Stimulated activated naive B cell treated with anti-CD40 and anti-IgM and Interleukin-4, amounts not matched to agents 10 μg/mL and 1 μg/mL and 100 μg/mL, for 72 hours (primary cell): ENCODE measurements at regions not wholly inside any gene's neighbourhood (a gene's known extent, or its start where the extent isn't known, plus 50 kb on each side); places are given as distances from the start of the nearest gene placed in this dataset.
"Not testable (repeated sequence)": the region's sequence is repeated elsewhere in the genome, so short reads cannot be mapped to it uniquely, and the experiment has no call there.

Experiments
- ATAC-seq, 2 donors: fragments of 150-1000 bp; cut with Tn5 transposase; replicated peaks; 2 replicates each; pipeline ENCODE4 v1.10.0; 2021; ENCODE audit warnings: moderate library complexity in 1 of 2
- DNase-seq: peaks from one replicate; pipeline ENCODE4 v3.0.0; 2021
- H3K27ac Mint-ChIP-seq: one replicate; pipeline ENCODE4 v1.8.0; 2022; ENCODE audit warnings: mild to moderate bottlenecking, mixed read lengths
- H3K27me3 Mint-ChIP-seq, 2 donors: one replicate each; pipeline ENCODE4 v1.8.0; 2022; ENCODE audit warnings: mixed read lengths in 2 of 2
- H3K36me3 Mint-ChIP-seq, 2 donors: one replicate each; pipeline ENCODE4 v1.8.0; 2022; ENCODE audit warnings: mixed read lengths in 2 of 2, mild to moderate bottlenecking in 1 of 2
- H3K4me1 Mint-ChIP-seq, 2 donors: one replicate each; pipeline ENCODE4 v1.8.0; 2022; ENCODE audit warnings: mixed read lengths in 2 of 2, mild to moderate bottlenecking in 1 of 2
- H3K4me3 Mint-ChIP-seq, 2 donors: one replicate each; pipeline ENCODE4 v1.8.0; 2022; ENCODE audit warnings: mild to moderate bottlenecking in 2 of 2, mixed read lengths in 2 of 2, moderate library complexity in 1 of 2
- H3K9me3 Mint-ChIP-seq, 2 donors: one replicate each; pipeline ENCODE4 v1.8.0; 2022; ENCODE audit warnings: mixed read lengths in 2 of 2, mild to moderate bottlenecking in 1 of 2

GRCh38 chr1:194917769-194918168 lies 1690.5 kb downstream of the KCNT2 start:
- H3K27me3 Mint-ChIP-seq: no peaks in the 10 kb centered on the region
- no peak for ATAC-seq

GRCh38 chr1:194908643-194909042 lies 1699.6 kb downstream of the KCNT2 start:
- Mint-ChIP-seq H3K4me1 (no peaks in the 10 kb centered on the region), H3K9me3 (no peaks in the 10 kb centered on the region), H3K27ac (no peak overlapping the region), H3K27me3 (no peaks in the 10 kb centered on the region), H3K4me3 (no peak overlapping the region), H3K36me3 (no peaks in the 10 kb centered on the region)
- DNase-seq (no peak), ATAC-seq (no peak)

More at GRCh38 chr1:194917769-194918168, 1690.5 kb downstream of the KCNT2 start:
- Mint-ChIP-seq H3K4me3 (no peak overlapping the region), H3K36me3 (no peaks in the 10 kb centered on the region), H3K27ac (no peak overlapping the region), H3K4me1 (no peaks in the 10 kb centered on the region), H3K9me3 (no peaks in the 10 kb centered on the region)
- no peak for DNase-seq

DNA sequence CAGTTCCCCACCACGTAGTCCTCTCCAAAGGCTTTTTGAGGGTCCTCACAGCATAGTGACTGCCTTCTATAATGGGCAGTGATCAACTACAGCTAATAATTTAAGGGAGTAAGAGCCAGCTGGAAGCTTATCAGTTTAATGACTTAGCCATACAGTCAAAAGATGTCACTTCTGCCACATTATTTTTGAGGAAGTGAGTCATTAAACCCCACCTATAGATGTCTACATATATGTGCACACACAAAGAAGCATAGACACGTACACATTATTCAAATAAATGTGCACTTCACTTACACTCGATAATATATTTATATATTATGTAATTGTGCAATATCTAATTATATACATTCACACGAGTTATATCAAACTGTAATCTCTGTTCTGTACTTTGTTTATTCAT lies 1704.7 kb downstream of the KCNT2 start:
- no peak for DNase-seq
- Mint-ChIP-seq H3K27me3 (no peaks in the 10 kb centered on the region), H3K27ac (no peak overlapping the region), H3K9me3 (peaks cover 0 to 2% of the 10 kb centered on the region in 2 donors), H3K36me3 (no peaks in the 10 kb centered on the region), H3K4me3 (no peak overlapping the region), H3K4me1 (no peaks in the 10 kb centered on the region)
- ATAC-seq: peak in 1 of 2 donors; percentile 48

DNA sequence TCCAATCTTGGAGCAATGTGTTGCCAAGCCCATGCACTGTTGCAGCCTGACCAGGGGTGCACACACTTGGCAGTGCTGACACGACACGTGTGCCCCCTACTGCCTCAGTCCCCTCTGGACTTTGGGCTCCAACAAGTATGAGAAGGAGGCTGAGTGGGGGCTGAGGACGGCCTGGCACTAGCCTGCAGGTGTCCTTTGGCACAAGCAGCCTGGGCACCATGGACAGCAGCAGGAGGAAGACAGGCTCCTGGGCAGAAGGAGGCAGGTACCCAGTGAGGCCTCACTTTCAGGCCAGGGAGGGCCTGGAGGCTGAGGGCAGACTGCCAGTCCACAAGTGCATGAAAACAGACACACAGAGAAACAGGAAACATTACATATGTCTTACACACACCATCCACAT lies 1702.9 kb upstream of the B3GALT2 start:
- DNase-seq (no peak), ATAC-seq (no peak)
- peaks cover 0 to 9% of the 10 kb centered on the region in 2 donors for H3K4me1 Mint-ChIP-seq
- peaks cover 4 to 8% of the 10 kb centered on the region in 2 donors for H3K9me3 Mint-ChIP-seq
- no peak overlapping the region for H3K4me3 Mint-ChIP-seq
- peaks cover 0 to 1% of the 10 kb centered on the region in 2 donors for H3K36me3 Mint-ChIP-seq
- no peak overlapping the region for H3K27ac Mint-ChIP-seq
- H3K27me3 Mint-ChIP-seq: no peaks in the 10 kb centered on the region

- no peaks in the 10 kb centered on the region for H3K36me3 Mint-ChIP-seq
- no peaks in the 10 kb centered on the region for H3K27me3 Mint-ChIP-seq
- no peak for DNase-seq
- no peak overlapping the region for H3K27ac Mint-ChIP-seq
- no peak overlapping the region for H3K4me3 Mint-ChIP-seq
- peak in 1 of 2 donors; percentile 38 for ATAC-seq
- H3K9me3 Mint-ChIP-seq: peaks cover 6 to 7% of the 10 kb centered on the region in 2 donors
- peaks cover 10 to 23% of the 10 kb centered on the region in 2 donors for H3K4me1 Mint-ChIP-seq
Measured at GRCh38 chr1:194870860-194871259, 1684.4 kb upstream of the B3GALT2 start.

DNA sequence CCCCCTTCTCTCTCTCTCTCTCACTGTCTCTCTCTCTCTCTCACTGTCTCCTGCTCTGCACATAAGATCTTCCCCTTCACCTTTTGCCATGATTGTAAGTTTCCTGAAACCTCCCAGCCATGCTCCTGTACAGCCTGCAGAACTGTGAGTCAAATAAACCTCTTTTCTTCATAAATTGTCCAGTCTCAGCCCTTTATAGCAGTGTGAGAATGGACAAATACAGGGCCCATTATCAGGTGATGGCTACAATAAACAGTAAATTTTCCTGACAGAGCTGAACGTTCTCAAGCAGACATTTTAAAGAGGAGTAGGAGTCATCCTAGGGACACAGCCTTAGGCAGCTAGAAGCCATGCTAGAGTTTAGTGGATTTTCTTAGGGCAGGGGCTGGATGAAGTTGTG lies 1679.7 kb upstream of the B3GALT2 start:
- no peak overlapping the region for H3K27ac Mint-ChIP-seq
- no peaks in the 10 kb centered on the region for H3K27me3 Mint-ChIP-seq
- ATAC-seq (no peak), DNase-seq (no peak)
- H3K9me3 Mint-ChIP-seq: peaks cover 8 to 10% of the 10 kb centered on the region in 2 donors
- peaks cover 12 to 26% of the 10 kb centered on the region in 2 donors for H3K4me1 Mint-ChIP-seq
- no peaks in the 10 kb centered on the region for H3K36me3 Mint-ChIP-seq
- H3K4me3 Mint-ChIP-seq: no peak overlapping the region

GRCh38 chr1:194865383-194865782 lies 1679.0 kb upstream of the B3GALT2 start:
- Mint-ChIP-seq H3K9me3 (peaks cover 8 to 10% of the 10 kb centered on the region in 2 donors), H3K27me3 (no peaks in the 10 kb centered on the region), H3K4me1 (peaks cover 10 to 20% of the 10 kb centered on the region in 2 donors), H3K27ac (no peak overlapping the region), H3K4me3 (no peak overlapping the region), H3K36me3 (no peaks in the 10 kb centered on the region)
- ATAC-seq (peak; percentile 38 to 66), DNase-seq (no peak)

DNA sequence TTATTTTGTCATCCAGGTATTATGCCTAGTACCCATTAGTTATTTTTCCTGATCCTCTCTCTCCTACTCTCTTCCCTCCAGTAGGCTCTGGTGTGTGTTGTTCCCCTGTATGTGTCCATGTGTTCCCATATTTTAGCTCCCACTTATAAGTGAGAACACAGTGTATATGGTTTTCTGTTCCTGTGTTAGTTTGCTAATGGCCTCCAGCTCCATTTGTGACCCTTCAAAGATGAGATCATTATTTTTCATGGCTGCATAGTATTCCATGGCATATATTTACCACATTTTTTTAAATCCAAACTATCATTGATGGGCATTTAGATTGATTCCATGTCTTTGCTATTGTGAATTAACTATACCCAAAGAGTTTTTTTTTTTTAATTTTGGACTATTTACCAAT lies 1675.7 kb upstream of the B3GALT2 start:
- DNase-seq (no peak), ATAC-seq (no peak)
- Mint-ChIP-seq H3K36me3 (peaks cover 0 to 2% of the 10 kb centered on the region in 2 donors), H3K4me3 (no peak overlapping the region), H3K27me3 (no peaks in the 10 kb centered on the region), H3K4me1 (peaks cover 6 to 14% of the 10 kb centered on the region in 2 donors), H3K27ac (no peak overlapping the region), H3K9me3 (peaks cover 8 to 14% of the 10 kb centered on the region in 2 donors)

- DNase-seq (no peak), ATAC-seq (no peak)
- Mint-ChIP-seq H3K9me3 (peaks cover 4 to 7% of the 10 kb centered on the region in 2 donors), H3K27me3 (no peaks in the 10 kb centered on the region), H3K27ac (no peak overlapping the region), H3K36me3 (peaks cover 0 to 2% of the 10 kb centered on the region in 2 donors), H3K4me1 (peaks cover 2 to 4% of the 10 kb centered on the region in 2 donors), H3K4me3 (no peak overlapping the region)
Measured at GRCh38 chr1:194860248-194861201, 1674.1 kb upstream of the B3GALT2 start.

- not testable (repeated sequence) for ATAC-seq, H3K4me1 Mint-ChIP-seq, H3K27ac Mint-ChIP-seq, H3K27me3 Mint-ChIP-seq, H3K36me3 Mint-ChIP-seq, DNase-seq, H3K9me3 Mint-ChIP-seq, H3K4me3 Mint-ChIP-seq
Measured at GRCh38 chr1:194859481-194860154, 1673.2 kb upstream of the B3GALT2 start.

DNA sequence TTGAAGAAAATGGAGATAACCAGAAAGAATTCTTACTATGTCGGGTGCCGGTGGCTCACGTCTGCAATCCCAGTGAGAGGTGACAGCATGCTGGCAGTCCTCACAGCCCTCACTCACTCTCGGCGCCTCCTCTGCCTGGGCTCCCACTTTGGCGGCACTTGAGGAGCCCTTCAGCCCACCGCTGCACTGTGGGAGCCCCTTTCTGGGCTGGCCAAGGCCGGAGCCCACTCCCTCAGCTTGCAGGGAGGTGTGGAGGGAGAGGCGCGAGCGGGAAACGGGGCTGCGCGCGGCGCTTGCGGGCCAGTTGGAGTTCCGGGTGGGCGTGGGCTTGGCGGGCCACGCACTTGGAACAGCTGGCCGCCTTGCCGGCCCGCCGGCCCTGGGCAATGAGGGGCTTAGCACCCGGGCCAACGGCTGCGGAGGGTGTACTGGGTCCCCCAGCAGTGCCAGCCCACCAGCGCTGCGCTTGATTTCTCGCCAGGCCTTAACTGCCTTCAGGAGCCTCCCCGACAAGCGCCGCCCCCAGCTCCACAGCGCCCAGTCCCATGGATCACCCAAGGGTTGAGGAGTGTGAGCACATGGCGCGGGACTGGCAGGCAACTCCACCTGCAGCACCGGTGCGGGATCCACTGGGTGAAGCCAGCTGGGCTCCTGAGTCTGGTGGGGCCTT lies 1672.5 kb upstream of the B3GALT2 start:
- not testable (repeated sequence) for H3K27ac Mint-ChIP-seq, ATAC-seq, H3K9me3 Mint-ChIP-seq, H3K36me3 Mint-ChIP-seq, H3K4me3 Mint-ChIP-seq, DNase-seq, H3K4me1 Mint-ChIP-seq, H3K27me3 Mint-ChIP-seq

GRCh38 chr1:194857413-194857812 lies 1671.0 kb upstream of the B3GALT2 start:
- ATAC-seq (no peak), DNase-seq (no peak)
- H3K27me3 Mint-ChIP-seq: no peaks in the 10 kb centered on the region
- peaks cover 0 to 2% of the 10 kb centered on the region in 2 donors for H3K36me3 Mint-ChIP-seq
- H3K4me3 Mint-ChIP-seq: no peak overlapping the region
- no peak overlapping the region for H3K27ac Mint-ChIP-seq
- peaks cover 7 to 8% of the 10 kb centered on the region in 2 donors for H3K9me3 Mint-ChIP-seq
- H3K4me1 Mint-ChIP-seq: peaks cover 0 to 6% of the 10 kb centered on the region in 2 donors

- H3K4me1 Mint-ChIP-seq: peaks cover 9 to 12% of the 10 kb centered on the region in 2 donors
- no peaks in the 10 kb centered on the region for H3K36me3 Mint-ChIP-seq
- ATAC-seq (no peak), DNase-seq (no peak)
- H3K9me3 Mint-ChIP-seq: peaks cover 0 to 4% of the 10 kb centered on the region in 2 donors
- no peak overlapping the region for H3K4me3 Mint-ChIP-seq
- no peaks in the 10 kb centered on the region for H3K27me3 Mint-ChIP-seq
- H3K27ac Mint-ChIP-seq: no peak overlapping the region
Measured at GRCh38 chr1:194848846-194849245, 1662.4 kb upstream of the B3GALT2 start.

- no peak overlapping the region for H3K27ac Mint-ChIP-seq
- peaks cover 9 to 12% of the 10 kb centered on the region in 2 donors for H3K4me1 Mint-ChIP-seq
- no peaks in the 10 kb centered on the region for H3K27me3 Mint-ChIP-seq
- DNase-seq (no peak), ATAC-seq (peak; percentile 39 to 50)
- H3K4me3 Mint-ChIP-seq: no peak overlapping the region
- no peaks in the 10 kb centered on the region for H3K36me3 Mint-ChIP-seq
- H3K9me3 Mint-ChIP-seq: peaks cover 0 to 3% of the 10 kb centered on the region in 2 donors
Measured at GRCh38 chr1:194846488-194846887, 1660.1 kb upstream of the B3GALT2 start.
